Fibroblast of lung (primary cell): ENCODE measurements at regions not wholly inside any gene's neighbourhood (a gene's known extent, or its start where the extent isn't known, plus 50 kb on each side); places are given as distances from the start of the nearest gene placed in this dataset.

ENCODE experiments used
- EZH2 ChIP-seq: IDR thresholded peaks from 2 replicates; pipeline ENCODE4 v1.5.1; 2012; ENCODE audit warnings: low read length, control low read depth, mild to moderate bottlenecking; ENCODE audit errors: missing control alignments
- TF ChIP-seq, protein P1 (sequence below), 2 donors: IDR thresholded peaks in 1 of 2; conservative IDR thresholded peaks in 1 of 2; 1 replicate in 1 of 2; 2 replicates in 1 of 2; pipeline ENCODE4 v1.5.1; 2011 to 2012; ENCODE audit warnings: low read length in 2 of 2, control low read depth in 1 of 2, inconsistent platforms in 1 of 2, low read depth in 1 of 2, mild to moderate bottlenecking in 1 of 2

- TF ChIP-seq, protein P1, sequence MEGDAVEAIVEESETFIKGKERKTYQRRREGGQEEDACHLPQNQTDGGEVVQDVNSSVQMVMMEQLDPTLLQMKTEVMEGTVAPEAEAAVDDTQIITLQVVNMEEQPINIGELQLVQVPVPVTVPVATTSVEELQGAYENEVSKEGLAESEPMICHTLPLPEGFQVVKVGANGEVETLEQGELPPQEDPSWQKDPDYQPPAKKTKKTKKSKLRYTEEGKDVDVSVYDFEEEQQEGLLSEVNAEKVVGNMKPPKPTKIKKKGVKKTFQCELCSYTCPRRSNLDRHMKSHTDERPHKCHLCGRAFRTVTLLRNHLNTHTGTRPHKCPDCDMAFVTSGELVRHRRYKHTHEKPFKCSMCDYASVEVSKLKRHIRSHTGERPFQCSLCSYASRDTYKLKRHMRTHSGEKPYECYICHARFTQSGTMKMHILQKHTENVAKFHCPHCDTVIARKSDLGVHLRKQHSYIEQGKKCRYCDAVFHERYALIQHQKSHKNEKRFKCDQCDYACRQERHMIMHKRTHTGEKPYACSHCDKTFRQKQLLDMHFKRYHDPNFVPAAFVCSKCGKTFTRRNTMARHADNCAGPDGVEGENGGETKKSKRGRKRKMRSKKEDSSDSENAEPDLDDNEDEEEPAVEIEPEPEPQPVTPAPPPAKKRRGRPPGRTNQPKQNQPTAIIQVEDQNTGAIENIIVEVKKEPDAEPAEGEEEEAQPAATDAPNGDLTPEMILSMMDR (conservative IDR thresholded peaks at IDR 0.05 in 1 of 2, IDR thresholded peaks at IDR 0.05 in 1 of 2; ENCODE audit: low read depth in 1 of 2, low read length in 2 of 2), result no peak
- TF ChIP-seq EZH2, result no peak
These were observed 111.7 kb upstream of the ATP5MC3 start for GRCh38 chr2:175293195-175293594.
